GM18909 (cell line): ENCODE measurements at regions not wholly inside any gene's neighbourhood (a gene's known extent, or its start where the extent isn't known, plus 50 kb on each side); places are given as distances from the start of the nearest gene placed in this dataset.
"Not testable (repeated sequence)": the region's sequence is repeated elsewhere in the genome, so short reads cannot be mapped to it uniquely, and the experiment has no call there.

Experiments used
- ATAC-seq: cut with Tn5 transposase; IDR thresholded peaks from one replicate; pipeline ENCODE4 v1.9.1; 2021; ENCODE audit warnings: mild to moderate bottlenecking; ENCODE audit not compliant: unreplicated experiment, poor library complexity

DNA sequence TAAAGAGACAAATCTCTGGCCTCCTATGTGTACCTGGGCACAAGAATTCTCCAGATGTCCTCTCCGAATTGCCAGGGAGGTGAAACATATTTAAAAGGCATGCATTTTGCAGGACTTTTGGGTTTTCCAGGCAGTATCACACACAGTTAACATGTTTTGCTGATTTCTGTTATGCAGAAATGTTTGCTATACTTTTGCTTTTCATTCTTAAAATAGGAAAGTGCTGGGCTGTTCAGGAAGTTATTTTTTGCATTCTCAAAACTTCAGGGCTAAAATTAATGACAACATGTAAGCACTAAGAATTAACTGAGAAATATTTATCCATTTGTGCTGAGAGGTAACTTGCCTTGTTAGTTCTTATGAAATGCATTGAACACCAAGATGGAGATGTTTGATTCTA lies 390.7 kb upstream of the CTSO start:
- no peak for ATAC-seq

DNA sequence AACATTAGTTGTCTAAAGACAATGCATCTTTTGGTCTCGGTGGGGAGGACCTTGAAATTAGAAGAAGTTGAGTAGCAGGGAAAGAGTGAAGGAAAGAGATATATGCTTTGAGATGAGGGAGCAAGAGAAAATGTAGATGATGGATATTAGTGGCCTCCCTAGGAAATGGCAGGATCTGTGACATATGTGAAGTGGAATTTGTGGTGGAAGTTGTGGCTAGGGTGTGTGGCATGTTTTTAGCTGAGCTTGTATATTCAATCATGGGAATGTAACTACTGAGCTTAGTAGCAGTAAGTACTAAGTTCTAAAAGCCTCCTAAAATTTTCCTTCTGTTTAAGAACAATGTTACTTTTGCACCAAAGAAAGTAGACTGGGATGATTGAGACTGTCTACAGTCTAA lies 382.8 kb upstream of the CTSO start:
- no peak for ATAC-seq

DNA sequence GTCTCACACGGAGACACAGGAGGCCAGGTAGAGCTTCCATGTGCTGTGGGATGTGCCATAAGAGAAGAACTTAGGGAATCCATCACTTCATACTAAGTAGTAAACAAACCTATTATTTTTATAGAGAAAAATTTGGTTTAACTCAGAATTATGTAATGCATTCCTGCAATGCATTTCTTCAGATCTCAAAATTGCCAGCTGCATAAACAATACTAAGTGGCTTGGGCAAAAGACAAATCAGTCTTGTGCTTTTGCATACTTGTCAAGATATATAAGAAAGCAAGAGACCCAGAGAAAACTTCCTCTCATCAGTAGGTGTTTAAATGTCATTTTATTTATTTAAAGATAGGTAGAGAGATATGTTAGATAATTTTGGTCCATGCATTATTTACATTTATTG lies 382.1 kb upstream of the CTSO start:
- no peak for ATAC-seq

DNA sequence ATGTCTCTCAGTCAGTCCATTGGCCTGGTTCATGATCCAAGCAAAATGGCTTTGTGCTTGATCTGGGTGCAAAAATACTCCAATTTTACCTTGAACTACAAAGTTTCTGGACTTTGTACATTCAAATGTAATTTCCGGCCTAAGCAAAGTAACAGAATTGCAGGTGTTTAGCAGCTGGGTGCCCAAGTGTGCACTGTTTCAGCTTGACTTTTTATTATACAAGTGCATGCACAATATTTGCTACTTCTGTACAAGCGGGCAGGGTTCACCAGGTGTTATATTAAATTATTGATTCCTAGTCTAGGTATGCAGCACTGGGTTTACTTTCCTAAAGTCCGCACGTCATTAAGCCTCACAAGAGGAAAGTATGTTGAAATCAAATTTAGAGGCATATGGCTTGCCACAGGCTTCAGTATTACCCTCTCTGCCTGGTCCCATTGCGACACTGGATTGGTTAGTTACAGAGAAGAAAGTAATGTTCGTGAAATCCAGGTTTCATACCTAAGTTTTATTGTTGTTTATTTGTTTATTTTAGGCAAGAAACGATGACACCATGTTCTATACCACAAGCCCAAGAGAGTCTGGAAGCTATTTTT lies 376.9 kb upstream of the CTSO start:
- ATAC-seq: no peak

DNA sequence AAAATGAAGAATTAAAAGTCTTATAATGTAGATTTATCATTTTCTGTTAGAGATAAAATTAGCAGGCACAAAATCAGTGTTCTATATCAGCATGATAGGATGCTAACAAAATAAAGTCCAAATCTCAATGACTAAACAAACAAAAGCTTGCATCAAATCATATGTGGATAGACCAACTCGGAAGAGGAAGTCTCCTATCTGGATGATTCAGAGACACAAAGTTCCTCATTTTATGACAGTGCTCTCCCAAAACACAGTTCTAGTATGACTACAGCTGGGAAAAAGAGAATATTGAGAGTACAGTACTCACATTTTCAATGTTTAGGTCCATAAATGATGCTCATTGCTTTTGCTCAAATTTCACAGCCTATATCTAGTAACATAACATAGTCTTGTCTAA lies 376.1 kb upstream of the CTSO start:
- no peak for ATAC-seq

DNA sequence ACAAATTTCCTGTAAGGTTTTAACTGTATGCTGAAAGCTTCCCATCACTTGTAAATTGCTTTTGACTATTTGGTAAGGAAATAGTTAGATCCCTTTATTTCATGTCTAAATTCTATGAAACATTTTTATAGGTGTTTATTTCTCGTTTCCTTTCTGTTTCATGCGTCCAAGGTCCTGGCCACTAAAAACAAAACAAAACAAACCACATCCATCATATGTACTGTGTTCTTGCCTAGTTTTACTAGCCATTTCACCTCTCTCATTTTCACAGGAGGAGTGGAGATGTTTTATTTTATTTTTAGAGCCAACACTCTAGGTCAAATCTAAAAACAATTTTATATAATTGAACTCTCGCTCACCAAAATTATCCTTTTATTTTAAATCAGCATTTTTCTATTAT lies 375.2 kb upstream of the CTSO start:
- no peak for ATAC-seq

DNA sequence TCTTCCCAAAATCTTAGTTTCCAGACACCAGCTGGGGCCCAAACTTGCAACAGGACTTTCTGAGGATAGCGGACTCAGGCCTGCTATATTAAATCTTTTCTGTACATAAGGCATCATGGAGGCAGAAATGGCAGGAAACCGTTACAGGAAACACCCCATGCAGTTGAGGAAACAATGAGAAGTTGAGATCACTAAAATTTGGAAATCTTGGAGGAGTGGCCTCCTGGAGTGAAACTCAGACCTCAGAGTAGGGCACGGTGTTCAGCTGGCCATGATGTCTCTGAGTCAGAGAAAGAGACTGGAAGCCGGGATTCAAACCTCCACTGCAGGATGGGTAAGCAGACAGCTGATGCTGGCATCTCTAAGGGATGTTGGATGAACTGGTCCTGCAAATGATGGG lies 372.6 kb upstream of the CTSO start:
- no peak for ATAC-seq

DNA sequence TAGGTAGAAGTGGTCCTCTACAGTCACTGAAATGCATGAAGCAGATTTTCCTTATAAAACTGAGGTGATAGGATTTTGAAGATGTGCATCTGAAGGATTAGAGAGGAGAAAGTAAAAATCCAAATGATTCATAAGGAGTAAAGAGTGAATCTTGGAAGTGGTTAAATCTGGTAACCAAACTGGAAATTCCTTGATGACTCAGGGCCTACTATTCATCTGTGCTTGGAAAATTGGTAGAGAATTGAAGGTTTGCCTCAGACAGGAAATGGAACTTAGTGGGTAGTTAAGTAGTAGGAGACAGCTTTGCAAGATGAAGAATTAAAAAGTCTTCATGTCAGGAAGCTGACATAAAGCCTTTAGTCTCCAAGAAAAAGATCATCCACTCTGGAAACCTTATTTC lies 368.9 kb upstream of the CTSO start:
- no peak for ATAC-seq

DNA sequence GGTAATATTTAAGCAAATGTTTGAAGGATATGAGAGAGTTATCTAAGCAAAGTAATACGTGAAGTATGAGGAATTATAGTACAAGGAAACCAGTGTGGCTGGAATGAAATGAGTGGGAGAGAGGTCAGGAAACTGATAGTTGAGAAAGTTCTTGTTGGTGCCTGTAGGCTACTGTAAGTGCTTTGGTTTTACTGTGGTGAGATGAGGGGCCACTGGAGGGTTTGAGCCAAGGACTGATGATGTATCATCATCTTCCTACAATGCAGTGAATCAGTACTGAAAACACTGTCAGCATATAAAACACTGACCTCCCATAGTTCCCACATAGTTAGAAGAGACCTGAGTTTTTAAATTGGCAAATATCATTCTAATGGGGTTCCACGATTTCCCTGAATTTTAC lies 367.5 kb upstream of the CTSO start:
- no peak for ATAC-seq

DNA sequence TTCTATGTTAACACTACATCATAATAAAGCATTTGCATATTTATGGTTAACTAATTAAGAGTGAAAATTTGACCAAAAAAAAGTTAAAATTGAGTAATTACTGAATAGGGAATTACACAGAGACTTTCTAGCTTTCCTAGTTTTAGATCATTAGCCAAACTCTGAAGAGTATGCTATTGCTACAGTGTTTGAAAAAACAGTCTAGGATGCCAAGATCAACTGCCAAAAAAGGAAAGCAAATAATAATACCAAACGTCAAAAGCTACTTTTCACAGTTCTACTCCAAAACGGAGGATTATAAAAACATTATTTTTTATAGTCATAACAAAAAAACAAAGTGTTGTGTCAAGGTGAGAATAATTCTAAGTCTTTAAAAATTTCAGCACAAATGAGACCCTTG lies 359.8 kb upstream of the CTSO start:
- no peak for ATAC-seq

DNA sequence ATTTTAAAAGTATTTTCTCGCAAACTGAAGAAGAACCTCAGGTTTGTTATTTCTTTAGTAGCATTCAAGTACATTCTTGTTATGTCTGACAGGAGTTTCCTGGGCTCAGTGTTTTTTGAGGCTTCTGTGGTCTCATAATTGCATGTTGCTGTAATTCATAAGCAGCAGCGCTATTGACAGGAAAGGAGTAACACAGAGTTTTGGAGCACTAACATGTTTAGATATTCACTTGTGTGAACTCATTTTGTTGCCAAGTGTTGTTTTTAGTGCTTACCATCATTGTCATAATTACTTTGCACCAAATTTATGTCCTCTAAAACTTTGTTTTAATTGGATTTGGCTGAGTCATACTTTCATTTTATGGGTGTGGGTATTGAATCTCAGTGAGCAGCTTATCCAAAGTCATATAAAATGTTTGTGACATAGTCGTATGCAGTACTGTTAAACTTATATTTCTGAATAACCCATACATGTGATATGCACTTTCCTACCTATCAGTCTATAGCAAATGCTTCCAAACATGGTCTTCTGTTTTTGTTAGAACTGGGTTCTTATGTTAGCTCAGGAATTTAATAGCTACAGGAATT lies 358.7 kb upstream of the CTSO start:
- no peak for ATAC-seq

DNA sequence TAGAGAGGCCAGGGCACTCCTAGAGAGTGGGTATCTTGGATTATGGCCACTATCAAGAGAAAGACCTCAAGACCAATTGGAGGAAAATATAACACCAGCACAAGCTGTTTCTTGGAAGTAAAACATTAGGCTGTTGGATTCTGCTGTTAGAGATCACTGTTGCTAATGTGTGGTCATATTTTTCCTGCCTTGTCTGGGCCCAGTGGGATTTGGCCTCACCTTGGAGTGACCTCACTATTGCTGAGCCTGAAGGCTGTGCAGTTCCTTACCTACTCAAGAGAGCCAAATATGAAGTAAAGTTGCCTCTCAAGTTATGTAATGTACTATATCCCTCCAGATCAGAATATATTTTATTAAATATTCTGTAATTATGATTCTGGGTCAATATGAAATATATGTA lies 355.4 kb upstream of the CTSO start:
- ATAC-seq: no peak

DNA sequence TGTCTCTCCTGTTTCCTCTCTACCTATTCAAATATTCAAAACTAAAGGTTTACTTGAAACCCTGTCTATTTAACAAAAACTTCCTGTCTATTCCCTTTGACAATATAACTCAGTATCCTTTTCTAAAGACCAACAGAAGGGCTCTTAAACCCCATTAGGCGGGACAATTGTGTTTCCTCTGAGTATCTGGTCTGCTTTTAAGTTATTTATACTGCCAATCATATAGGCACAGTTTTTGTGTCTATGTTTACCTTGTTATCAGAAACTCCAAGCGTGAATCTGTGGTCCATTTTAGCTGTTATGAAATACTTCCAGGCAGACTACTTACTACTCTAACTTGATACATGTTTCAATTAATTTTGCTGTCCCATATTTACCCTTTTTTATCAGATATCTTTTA lies 350.0 kb upstream of the CTSO start:
- no peak for ATAC-seq

DNA sequence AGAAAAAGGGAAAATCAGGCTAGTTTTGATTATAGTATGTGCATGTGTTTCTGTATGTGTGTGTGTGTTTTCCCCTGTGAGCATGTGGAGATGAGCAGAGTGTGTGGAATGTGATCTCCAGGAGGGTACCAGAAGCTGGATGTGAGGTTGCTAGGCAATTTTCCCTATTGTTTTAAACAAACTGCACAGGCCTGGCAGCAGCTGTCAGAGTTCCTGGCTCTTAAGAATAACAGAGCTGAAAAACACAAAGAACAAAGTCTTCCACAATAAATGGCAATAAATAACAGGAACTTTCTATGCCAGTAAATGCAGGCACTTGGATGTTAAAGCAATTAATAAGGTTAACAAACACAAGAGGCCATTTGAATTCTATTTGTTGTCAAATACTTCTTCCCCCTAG lies 344.6 kb upstream of the CTSO start:
- no peak for ATAC-seq

DNA sequence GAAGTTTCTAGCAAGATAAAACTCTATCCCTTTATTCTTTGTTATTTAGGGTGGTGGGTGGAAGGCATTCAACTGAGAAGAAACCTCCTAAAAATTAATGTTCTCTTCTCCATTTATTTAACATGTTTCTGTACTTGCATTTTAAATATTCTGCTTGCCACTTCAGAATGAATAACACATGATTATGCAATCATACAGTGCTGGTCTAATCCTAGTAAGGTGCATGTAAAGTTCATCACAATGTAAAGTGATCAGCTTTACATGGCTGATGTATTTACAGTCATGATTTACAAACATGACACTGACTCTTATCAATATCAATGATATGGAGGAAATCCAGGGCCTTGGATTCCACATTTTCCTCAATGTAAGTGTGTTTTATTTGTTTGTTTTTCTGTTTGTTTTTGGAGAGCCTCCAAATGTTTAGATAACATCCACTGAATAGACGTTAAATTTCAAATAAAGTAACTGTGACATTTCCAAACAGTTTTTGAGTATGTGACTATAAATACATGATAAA lies 342.1 kb upstream of the CTSO start:
- ATAC-seq: no peak

DNA sequence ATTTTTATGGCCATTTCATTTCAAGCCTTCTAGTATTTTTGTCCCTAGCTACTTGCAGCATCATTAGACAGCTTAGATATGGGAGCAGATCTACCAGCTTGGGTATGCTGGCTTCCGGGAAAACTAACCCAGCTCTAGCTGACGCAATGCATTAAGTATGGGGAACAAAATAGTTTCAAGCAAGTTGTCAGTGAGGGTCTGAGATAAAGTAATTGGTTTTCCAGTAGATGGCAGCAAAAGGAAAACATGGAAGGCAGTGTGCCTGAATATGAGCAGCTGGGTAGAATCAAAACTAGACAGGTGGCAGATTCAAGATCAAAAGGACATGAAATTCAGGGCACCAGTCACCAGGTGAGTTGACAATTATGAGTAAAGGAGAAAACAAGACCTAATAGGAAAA lies 340.9 kb upstream of the CTSO start:
- ATAC-seq: no peak

DNA sequence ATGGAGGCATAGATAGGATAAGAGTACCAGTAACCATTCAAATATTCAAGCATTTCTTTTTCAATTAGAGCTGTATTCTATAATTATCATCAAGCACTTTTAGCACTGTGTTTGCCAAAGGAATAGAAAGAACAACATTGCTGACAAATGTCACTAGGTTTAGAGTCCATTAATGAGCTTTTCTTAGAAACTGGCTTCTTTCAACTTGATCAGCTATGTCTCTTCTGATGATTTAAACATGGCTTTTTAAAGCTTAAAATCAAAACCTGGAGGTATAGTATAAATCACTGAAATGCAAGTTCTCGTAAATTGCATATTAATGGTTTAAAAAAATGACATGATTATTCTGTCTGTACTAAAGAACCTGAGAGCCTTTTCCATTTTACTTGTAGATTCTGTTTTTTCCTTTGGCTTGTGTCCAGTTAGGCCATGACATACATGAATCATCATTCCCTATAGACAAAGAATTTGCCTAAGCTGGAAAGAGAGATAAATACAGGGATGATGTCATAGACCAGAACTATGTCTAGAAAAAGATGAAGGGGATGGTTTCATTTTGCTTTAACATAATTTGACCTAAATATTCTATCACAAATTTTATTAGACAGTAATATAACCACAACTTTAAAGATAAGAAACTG lies 340.1 kb upstream of the CTSO start:
- no peak for ATAC-seq

DNA sequence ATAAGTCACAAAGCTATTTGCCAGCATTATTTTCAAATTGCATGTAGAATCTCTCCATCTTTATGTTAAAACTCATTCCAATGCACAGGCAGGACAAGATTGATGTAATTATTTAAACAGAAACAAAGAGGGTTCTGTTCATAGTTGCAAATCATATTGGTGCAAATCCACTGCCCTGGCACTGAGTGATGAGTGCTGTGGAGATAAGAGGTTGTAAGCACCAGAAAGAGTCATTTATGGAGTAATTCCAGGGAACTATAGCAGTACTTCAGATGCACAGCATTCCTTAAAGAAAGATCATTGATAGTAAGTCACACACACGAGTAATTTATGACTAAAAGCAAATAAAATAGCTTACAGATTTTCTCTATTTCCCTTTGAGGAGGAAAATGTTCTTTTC lies 337.7 kb upstream of the CTSO start:
- ATAC-seq: no peak

DNA sequence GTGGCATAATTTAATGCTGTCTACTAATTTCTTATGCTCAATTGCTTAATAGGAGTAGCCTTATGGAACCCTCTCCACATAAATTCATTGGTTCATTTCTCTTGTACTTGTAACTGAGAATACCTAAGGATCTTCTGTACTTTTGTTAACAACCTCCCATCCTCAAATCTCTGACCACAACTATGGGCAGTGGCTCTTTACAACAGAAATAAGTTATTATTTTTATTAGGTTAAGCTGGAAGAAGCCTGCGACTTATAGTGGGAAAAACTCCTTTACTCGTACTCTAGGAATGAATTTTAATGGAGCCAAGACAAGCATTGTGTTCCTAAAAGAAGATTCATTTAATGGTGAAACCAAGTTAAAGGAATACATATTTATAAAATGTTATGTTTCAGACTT lies 337.1 kb upstream of the CTSO start:
- ATAC-seq: no peak

DNA sequence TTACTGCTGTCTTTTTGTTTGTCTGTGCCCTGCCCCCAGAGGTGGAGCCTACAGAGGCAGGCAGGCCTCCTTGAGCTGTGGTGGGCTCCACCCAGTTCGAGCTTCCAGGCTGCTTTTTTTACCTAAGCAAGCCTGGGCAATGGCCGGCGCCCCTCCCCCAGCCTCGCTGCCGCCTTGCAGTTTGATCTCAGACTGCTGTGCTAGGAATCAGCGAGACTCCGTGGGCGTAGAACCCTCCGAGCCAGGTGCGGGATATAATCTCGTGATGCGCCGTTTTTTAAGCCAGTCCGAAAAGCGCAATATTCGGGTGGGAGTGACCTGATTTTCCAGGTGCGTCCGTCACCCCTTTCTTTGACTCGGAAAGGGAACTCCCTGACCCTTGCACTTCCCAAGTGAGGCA lies 336.4 kb upstream of the CTSO start:
- not testable (repeated sequence) for ATAC-seq

DNA sequence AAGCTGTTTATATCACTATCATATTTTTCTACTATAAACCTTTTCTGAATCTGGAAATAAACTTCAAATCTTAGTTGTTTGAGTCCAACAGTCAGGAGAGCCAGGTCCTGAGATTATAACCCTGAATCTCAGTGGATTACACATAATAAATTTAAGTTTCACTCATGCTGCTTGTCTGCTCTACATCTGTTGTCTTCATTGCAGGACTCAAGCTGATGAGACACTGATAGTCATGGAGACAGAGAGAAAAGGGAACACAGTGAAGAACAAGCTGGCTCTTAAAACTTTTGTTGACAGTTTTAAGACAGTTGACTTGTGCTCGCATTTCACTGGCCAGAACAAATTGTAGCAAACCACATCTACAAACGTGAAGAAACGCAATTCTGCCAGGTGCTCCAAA lies 327.0 kb upstream of the CTSO start:
- ATAC-seq: no peak

DNA sequence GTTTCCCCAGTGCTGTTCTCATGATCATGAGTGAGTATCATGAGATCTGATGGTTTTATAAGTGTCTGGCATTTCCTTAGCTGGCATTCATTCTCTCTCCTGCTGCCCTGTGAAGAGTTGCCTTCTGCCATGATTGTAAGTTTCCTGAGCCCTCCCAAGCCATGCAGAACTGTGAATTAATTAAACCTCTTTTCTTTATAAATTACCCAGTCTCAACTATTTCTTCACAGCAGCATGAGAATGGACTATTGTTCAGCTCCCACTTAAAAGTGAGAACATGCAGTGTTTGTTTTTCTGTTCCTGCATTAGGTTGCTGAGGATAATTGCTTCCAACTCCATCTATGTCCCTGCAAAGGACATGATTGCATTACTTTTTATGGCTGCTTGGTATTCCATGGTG lies 311.7 kb upstream of the CTSO start:
- ATAC-seq: no peak
